Tibial nerve (tissue), 4 donors: ENCODE measurements at regions not wholly inside any gene's neighbourhood (a gene's known extent, or its start where the extent isn't known, plus 50 kb on each side); places are given as distances from the start of the nearest gene placed in this dataset.

Experiments
- EP300 ChIP-seq, 2 donors: sonication (generic); formaldehyde crosslinking; IDR thresholded peaks; one replicate each; pipeline ENCODE4 v1.6.1; 2017; ENCODE audit warnings: antibody characterized with exemption in 2 of 2, mild to moderate bottlenecking in 1 of 2
- POLR2A ChIP-seq, 2 donors: fragments of 450-650 bp; IDR thresholded peaks; one replicate each; pipeline ENCODE4 v1.6.1; 2017; ENCODE audit warnings: antibody characterized with exemption in 2 of 2, mild to moderate bottlenecking in 2 of 2, moderate library complexity in 2 of 2
- TF ChIP-seq, protein P1 (sequence below), 5 experiments: fragments of 200-600 bp in 3 of 5; fragments of 450-650 bp in 2 of 5; sonication (generic) in 3 of 5; IDR thresholded peaks; one replicate each; pipeline ENCODE4 v1.5.1; 2016 to 2019; ENCODE audit warnings: antibody characterized with exemption in 5 of 5, mild to moderate bottlenecking in 3 of 5, moderate library complexity in 2 of 5

DNA sequence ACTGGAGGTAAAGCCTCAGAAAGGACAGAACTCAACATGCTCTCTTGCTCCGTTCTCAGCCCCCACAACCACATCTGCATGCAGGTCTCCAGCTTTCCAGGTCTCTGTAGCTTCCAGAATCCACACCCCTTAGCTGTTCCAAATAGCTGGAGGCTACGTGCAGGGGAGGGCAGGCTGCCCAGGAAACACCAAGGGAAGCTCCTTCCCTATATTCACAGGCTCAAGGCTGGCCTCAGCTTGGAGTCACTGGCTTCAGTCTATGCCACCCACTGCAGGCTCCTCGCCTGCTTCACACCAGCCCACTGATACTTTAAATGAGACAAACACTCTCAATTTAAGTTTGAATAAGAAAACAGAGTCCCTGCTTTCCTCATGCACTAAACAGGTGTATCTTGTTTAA, 73.3 kb downstream of the ASCL4 start:
- TF ChIP-seq, protein P1, sequence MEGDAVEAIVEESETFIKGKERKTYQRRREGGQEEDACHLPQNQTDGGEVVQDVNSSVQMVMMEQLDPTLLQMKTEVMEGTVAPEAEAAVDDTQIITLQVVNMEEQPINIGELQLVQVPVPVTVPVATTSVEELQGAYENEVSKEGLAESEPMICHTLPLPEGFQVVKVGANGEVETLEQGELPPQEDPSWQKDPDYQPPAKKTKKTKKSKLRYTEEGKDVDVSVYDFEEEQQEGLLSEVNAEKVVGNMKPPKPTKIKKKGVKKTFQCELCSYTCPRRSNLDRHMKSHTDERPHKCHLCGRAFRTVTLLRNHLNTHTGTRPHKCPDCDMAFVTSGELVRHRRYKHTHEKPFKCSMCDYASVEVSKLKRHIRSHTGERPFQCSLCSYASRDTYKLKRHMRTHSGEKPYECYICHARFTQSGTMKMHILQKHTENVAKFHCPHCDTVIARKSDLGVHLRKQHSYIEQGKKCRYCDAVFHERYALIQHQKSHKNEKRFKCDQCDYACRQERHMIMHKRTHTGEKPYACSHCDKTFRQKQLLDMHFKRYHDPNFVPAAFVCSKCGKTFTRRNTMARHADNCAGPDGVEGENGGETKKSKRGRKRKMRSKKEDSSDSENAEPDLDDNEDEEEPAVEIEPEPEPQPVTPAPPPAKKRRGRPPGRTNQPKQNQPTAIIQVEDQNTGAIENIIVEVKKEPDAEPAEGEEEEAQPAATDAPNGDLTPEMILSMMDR (IDR thresholded peaks at IDR 0.05): no peak
- no peak for TF ChIP-seq EP300 (IDR thresholded peaks at IDR 0.05)
- no peak for TF ChIP-seq POLR2A (IDR thresholded peaks at IDR 0.05)
